ENCODE measurements at regions not wholly inside any gene's neighbourhood (a gene's known extent, or its start where the extent isn't known, plus 50 kb on each side); places are given as distances from the start of the nearest gene placed in this dataset.
A peak's percentile ranks its signal among the peaks of the same experiment; 100 is the strongest.

DNA sequence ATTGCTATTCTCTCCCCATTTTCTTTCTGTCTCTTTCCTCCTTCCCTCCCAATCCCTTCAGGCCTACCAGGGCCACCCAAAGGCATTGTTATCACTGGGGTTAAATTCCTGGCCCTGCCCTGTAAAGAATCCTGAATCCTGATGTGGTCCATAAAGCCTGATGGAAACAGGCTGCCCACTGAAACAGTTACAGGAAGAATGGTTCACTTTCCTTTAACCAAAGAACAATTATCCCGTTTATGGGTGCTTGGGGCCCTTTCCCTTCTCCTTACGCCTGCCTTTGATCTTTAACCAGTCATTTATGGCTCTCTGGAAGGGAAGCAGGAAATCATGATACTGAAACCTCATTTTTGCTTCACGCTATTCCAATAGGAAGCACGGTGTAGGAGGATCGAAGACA is 273.1 kb upstream of the NEBL start:
- TF ChIP-seq, protein P1, sequence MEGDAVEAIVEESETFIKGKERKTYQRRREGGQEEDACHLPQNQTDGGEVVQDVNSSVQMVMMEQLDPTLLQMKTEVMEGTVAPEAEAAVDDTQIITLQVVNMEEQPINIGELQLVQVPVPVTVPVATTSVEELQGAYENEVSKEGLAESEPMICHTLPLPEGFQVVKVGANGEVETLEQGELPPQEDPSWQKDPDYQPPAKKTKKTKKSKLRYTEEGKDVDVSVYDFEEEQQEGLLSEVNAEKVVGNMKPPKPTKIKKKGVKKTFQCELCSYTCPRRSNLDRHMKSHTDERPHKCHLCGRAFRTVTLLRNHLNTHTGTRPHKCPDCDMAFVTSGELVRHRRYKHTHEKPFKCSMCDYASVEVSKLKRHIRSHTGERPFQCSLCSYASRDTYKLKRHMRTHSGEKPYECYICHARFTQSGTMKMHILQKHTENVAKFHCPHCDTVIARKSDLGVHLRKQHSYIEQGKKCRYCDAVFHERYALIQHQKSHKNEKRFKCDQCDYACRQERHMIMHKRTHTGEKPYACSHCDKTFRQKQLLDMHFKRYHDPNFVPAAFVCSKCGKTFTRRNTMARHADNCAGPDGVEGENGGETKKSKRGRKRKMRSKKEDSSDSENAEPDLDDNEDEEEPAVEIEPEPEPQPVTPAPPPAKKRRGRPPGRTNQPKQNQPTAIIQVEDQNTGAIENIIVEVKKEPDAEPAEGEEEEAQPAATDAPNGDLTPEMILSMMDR (IDR thresholded peaks at IDR 0.05) = no peak

DNA sequence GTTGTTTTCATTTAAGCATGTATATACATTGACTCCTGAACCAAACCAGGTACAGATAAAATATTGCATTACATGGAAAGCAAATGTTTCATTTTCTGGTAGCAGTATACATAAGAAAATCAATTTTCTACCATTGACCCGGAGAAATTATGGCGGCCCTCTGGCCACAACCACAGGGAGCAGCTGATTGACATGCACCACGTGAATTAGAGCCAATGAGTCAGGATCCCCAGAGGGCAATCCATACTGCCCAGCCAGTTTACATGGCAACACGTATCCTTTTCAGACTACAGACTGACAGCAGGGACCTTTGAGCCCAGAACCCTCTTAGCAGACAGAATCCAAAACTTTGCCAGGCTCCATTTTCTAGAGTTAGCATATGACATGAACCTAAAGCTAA is 272.2 kb upstream of the NEBL start:
- H3K36me3 Mint-ChIP-seq (ENCODE audit: low read depth) = no peaks in the 10 kb centered on the region
- no peak overlapping the region for H3K27ac Mint-ChIP-seq
- TF ChIP-seq, protein P1 (IDR thresholded peaks at IDR 0.05) = no peak
- H3K9me3 Mint-ChIP-seq = no peaks in the 10 kb centered on the region
- H3K4me3 Mint-ChIP-seq = no peak overlapping the region
- H3K27me3 Mint-ChIP-seq (ENCODE audit: insufficient read depth) = peaks cover 3% of the 10 kb centered on the region
- DNase-seq = no peak
- no peaks in the 10 kb centered on the region; the same call in 1 of the 2 replicates for H3K4me1 Mint-ChIP-seq (ENCODE audit: low read depth)

More for the DNA sequence above, 273.1 kb upstream of the NEBL start:
- no peaks in the 10 kb centered on the region for H3K9me3 Mint-ChIP-seq
- no peak for DNase-seq
- no peak overlapping the region for H3K4me3 Mint-ChIP-seq
- no peaks in the 10 kb centered on the region for H3K36me3 Mint-ChIP-seq (ENCODE audit: low read depth)
- H3K27ac Mint-ChIP-seq = no peak overlapping the region
- H3K4me1 Mint-ChIP-seq (ENCODE audit: low read depth) = no peaks in the 10 kb centered on the region; the same call in 1 of the 2 replicates
- peaks cover 10% of the 10 kb centered on the region for H3K27me3 Mint-ChIP-seq (ENCODE audit: insufficient read depth)

DNA sequence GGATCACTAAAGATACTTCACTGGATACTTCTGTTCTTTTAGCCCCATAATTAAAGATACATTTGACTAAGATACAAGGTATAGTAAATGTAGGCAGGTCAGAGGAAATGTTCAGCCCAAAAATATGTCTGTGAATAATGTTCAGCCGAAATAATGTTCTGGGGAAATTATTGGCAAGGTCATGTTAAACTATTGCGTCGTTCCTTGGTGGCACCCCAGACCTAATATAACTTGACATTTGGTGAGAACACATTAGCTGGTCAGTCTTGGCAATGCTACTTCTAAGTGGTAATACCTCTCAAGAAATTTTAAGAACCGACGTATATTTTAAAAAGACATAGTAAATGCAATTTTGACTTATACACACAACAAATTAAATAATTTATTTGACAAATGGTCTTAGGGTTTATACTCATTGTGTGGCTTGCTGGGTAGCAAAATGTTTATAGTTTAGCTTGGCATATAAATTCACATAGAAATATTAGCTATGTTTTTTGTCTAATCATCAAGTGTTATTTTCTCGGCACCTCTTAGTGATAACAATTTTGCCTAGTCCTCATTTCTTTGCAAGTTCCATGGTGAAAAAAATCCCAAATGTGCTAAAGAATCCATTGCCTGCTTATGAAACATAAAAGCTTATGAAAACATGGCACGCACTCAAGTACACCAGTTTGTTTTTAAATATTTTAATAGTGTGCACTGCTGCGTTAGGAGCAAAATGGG is 270.3 kb upstream of the NEBL start:
- Mint-ChIP-seq H3K27me3 (ENCODE audit: insufficient read depth) (no peaks in the 10 kb centered on the region; the same call in none of the 2 replicates), H3K4me3 (peak overlapping the region; percentile 70; the same call in 1 of the 2 replicates), H3K27ac (no peak overlapping the region), H3K9me3 (no peaks in the 10 kb centered on the region), H3K4me1 (ENCODE audit: low read depth) (no peaks in the 10 kb centered on the region; the same call in 1 of the 2 replicates), H3K36me3 (ENCODE audit: low read depth) (no peaks in the 10 kb centered on the region)
- TF ChIP-seq, protein P1 (IDR thresholded peaks at IDR 0.05) = no peak
- DNase-seq = no peak

DNA sequence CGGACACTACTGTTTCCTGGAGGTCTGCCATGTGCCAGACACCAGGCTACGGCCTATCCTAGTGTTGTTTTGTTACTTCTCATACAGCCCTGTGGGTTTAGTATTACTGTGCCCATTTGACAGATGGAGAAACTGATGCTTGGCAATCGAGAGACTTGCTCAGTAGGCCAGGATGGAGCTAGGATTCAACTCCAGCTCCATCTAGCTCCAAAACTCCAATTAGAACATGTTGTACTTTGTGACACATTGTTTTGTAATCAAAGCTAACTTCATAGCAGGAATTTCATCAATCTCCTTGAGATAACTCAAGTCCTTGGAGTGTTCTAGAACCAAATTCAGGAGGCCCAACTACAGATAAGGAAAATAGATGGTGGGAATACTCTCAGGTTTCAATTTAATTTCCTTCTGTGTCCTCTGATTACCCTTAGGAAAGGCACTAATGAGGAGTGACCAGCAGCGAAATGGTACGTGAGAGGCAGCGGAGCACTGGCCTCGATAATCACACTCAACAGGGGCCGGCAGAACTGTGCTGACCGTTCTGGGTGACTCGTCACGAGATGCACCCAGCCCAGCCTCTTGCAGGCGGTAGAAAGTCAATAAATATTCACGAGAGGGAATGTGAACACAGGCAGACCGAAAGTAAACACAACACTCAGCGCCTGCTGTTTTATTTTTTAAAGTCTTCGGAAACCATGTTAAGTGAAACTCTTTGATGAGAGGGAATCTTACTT is 269.6 kb upstream of the NEBL start:
- no peak for DNase-seq
- H3K9me3 Mint-ChIP-seq = no peaks in the 10 kb centered on the region
- H3K4me3 Mint-ChIP-seq = peak overlapping the region; percentile 70; the same call in 1 of the 2 replicates
- H3K27ac Mint-ChIP-seq = no peak overlapping the region
- H3K36me3 Mint-ChIP-seq (ENCODE audit: low read depth) = no peaks in the 10 kb centered on the region
- TF ChIP-seq, protein P1 (IDR thresholded peaks at IDR 0.05) = no peak
- H3K4me1 Mint-ChIP-seq (ENCODE audit: low read depth) = no peaks in the 10 kb centered on the region; the same call in 1 of the 2 replicates
- no peaks in the 10 kb centered on the region; the same call in none of the 2 replicates for H3K27me3 Mint-ChIP-seq (ENCODE audit: insufficient read depth)

DNA sequence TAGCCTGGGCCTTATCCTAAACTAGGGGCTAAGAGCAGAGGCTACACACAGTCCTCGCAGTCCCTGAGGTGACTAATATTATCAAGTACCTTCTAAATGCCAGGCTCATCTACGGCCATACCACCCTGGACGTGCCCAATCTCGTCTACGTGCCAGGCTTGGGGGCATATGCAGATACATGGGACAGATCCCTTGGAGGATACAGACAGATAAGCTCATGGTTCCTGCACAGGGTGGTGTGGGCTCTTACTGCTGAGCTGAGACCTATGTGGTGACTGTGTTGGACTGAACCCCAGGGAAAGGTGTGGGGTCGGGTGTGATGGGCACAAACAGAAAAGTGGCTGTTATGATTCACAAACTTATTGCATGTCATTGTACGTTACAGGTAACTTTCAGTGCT is 268.4 kb upstream of the NEBL start:
- no peak overlapping the region for H3K4me3 Mint-ChIP-seq
- H3K27ac Mint-ChIP-seq = no peak overlapping the region

More for the DNA sequence above, 268.4 kb upstream of the NEBL start:
- Mint-ChIP-seq H3K27me3 (ENCODE audit: insufficient read depth) (no peaks in the 10 kb centered on the region; the same call in none of the 2 replicates), H3K36me3 (ENCODE audit: low read depth) (no peaks in the 10 kb centered on the region), H3K9me3 (no peaks in the 10 kb centered on the region), H3K4me1 (ENCODE audit: low read depth) (no peaks in the 10 kb centered on the region; the same call in 1 of the 2 replicates)
- TF ChIP-seq, protein P1 (IDR thresholded peaks at IDR 0.05) = no peak
- DNase-seq = no peak

Data from HFFc6 (cell line).